ENCODE measurements at regions not wholly inside any gene's neighbourhood (a gene's known extent, or its start where the extent isn't known, plus 50 kb on each side); places are given as distances from the start of the nearest gene placed in this dataset.
"Not testable (repeated sequence)": the region's sequence is repeated elsewhere in the genome, so short reads cannot be mapped to it uniquely, and the experiment has no call there.

- DNase-seq (ENCODE audit: low read depth): no peak
Observed at GRCh38 chr1:47684964-47685762, 247.3 kb downstream of the FOXD2 start.

- no peak for DNase-seq (ENCODE audit: low read depth)
Observed at GRCh38 chr1:47685763-47686066, 247.9 kb downstream of the FOXD2 start.

- DNase-seq (ENCODE audit: low read depth): no peak
Observed at GRCh38 chr1:47686731-47687630, 249.1 kb downstream of the FOXD2 start.

GRCh38 chr1:47687631-47688460 is 250.0 kb downstream of the FOXD2 start:
- no peak for DNase-seq (ENCODE audit: low read depth)

- no peak for DNase-seq (ENCODE audit: low read depth)
Observed at GRCh38 chr1:47688461-47689296, 250.8 kb downstream of the FOXD2 start.

- no peak for DNase-seq (ENCODE audit: low read depth)
Observed at GRCh38 chr1:47689894-47690293, 252.1 kb downstream of the FOXD2 start.

GRCh38 chr1:47690341-47691250 is 252.8 kb downstream of the FOXD2 start:
- DNase-seq (ENCODE audit: low read depth): no peak

GRCh38 chr1:47691293-47691692 is 253.4 kb downstream of the FOXD2 start:
- not testable (repeated sequence) for DNase-seq (ENCODE audit: low read depth)

- DNase-seq (ENCODE audit: low read depth): no peak
Observed at GRCh38 chr1:47692196-47692595, 254.4 kb downstream of the FOXD2 start.

GRCh38 chr1:47693115-47693514 is 255.3 kb downstream of the FOXD2 start:
- no peak for DNase-seq (ENCODE audit: low read depth)

GRCh38 chr1:47694011-47694890 is 256.4 kb downstream of the FOXD2 start:
- DNase-seq (ENCODE audit: low read depth): no peak

- no peak for DNase-seq (ENCODE audit: low read depth)
Observed at GRCh38 chr1:47696404-47696736, 258.5 kb downstream of the FOXD2 start.

- no peak for DNase-seq (ENCODE audit: low read depth)
Observed at GRCh38 chr1:47696737-47697441, 259.0 kb downstream of the FOXD2 start.

GRCh38 chr1:47697616-47698335 is 259.9 kb downstream of the FOXD2 start:
- DNase-seq (ENCODE audit: low read depth): no peak

GRCh38 chr1:47699492-47700235 is 261.8 kb downstream of the FOXD2 start:
- no peak for DNase-seq (ENCODE audit: low read depth)

- DNase-seq (ENCODE audit: low read depth): no peak
Observed at GRCh38 chr1:47701283-47701682, 263.4 kb downstream of the FOXD2 start.

GRCh38 chr1:47701741-47702515 is 264.1 kb downstream of the FOXD2 start:
- DNase-seq (ENCODE audit: low read depth): no peak
